ENCODE measurements at regions not wholly inside any gene's neighbourhood (a gene's known extent, or its start where the extent isn't known, plus 50 kb on each side); places are given as distances from the start of the nearest gene placed in this dataset. TPM values are rescaled to one million over a fixed set of nuclear protein-coding genes. Genes with fewer than 3 reads are reported as not detected.

- no peaks in the 10 kb centered on the region for H3K36me3 ChIP-seq (replicated peaks; ENCODE audit: insufficient read depth, low read depth)
- no peaks in the 10 kb centered on the region for H3K4me1 ChIP-seq (ENCODE audit: insufficient read depth)
- no peaks in the 10 kb centered on the region for H3K9me2 ChIP-seq (replicated peaks; ENCODE audit: insufficient read depth)
- TF ChIP-seq EZH2 (IDR thresholded peaks at IDR 0.05; ENCODE audit: borderline replicate concordance): no peak
- DNase-seq (ENCODE audit: low spot score): no peak
- H3K79me2 ChIP-seq: no peaks in the 10 kb centered on the region
- no peak overlapping the region for H2AFZ ChIP-seq
- no peaks in the 10 kb centered on the region for H4K20me1 ChIP-seq (ENCODE audit: insufficient read depth, poor library complexity, severe bottlenecking)
- no peak overlapping the region for H3K4me2 ChIP-seq
- H3K9me3 ChIP-seq (ENCODE audit: low read depth): no peaks in the 10 kb centered on the region
- no peak overlapping the region for H3K4me3 ChIP-seq
- H3K27me3 ChIP-seq: no peaks in the 10 kb centered on the region
- WGBS (ENCODE audit: low lambda C conversion rate, missing lambda C conversion rate): 98% methylated on average over 5 of the region's 6 CpGs
- no peak overlapping the region for H3K27ac ChIP-seq
Measured at GRCh38 chr9:38120961-38121360, 51.9 kb upstream of the SHB start.

DNA sequence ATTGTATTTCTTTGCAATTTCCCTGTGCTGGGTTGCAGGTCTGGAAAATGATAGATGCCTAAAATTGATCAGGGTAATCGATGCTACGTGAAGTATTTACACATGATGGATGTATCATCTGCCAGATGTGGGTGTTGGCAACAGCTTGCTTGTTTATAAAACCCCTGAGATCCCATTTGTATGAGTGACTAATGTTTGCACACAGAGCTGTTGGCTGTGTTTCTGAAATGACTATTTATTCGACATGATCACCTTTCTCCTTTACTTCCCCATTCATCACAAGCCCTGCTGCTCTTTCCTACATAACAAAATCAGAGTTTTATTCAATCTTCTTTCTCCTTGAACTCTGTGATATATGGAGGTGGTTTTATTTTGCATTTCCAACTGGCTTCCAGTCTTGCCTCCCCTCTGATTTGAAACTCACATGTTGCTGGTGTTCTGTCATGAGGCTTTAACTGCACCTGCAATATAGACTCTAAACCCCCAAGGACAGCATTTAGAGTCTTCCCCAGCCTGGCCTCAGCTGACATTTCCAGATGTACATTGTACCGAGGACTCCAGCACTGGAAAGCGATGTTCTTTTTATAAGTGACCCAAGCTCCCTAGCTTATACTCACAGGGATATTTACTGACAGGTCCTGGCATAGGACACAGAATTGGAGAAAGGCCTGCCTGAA is 50.7 kb upstream of the SHB start:
- H3K4me3 ChIP-seq: no peak overlapping the region
- H3K9me3 ChIP-seq (ENCODE audit: low read depth): no peaks in the 10 kb centered on the region
- DNase-seq (ENCODE audit: low spot score): no peak
- H2AFZ ChIP-seq: no peak overlapping the region
- H3K36me3 ChIP-seq (replicated peaks; ENCODE audit: insufficient read depth, low read depth): no peaks in the 10 kb centered on the region
- TF ChIP-seq EZH2phosphoT487 (IDR thresholded peaks at IDR 0.05; ENCODE audit: low read depth, severe bottlenecking, unreplicated experiment) (no peak), EZH2 (IDR thresholded peaks at IDR 0.05; ENCODE audit: borderline replicate concordance) (no peak), CTCF (IDR thresholded peaks at IDR 0.05; ENCODE audit: poor library complexity) (no peak)
- H4K20me1 ChIP-seq (ENCODE audit: insufficient read depth, poor library complexity, severe bottlenecking): no peaks in the 10 kb centered on the region
- H3K79me2 ChIP-seq: no peaks in the 10 kb centered on the region
- no peaks in the 10 kb centered on the region for H3K9me2 ChIP-seq (replicated peaks; ENCODE audit: insufficient read depth)
- H3K27ac ChIP-seq: no peak overlapping the region
- 92% methylated on average over 5 of the region's 5 CpGs for WGBS (ENCODE audit: low lambda C conversion rate, missing lambda C conversion rate)
- no peak overlapping the region for H3K4me2 ChIP-seq
- no peaks in the 10 kb centered on the region for H3K27me3 ChIP-seq
- H3K4me1 ChIP-seq (ENCODE audit: insufficient read depth): no peaks in the 10 kb centered on the region

- Histone ChIP-seq H3K79me2 (no peaks in the 10 kb centered on the region), H3K27ac (no peak overlapping the region), H3K9me2 (replicated peaks; ENCODE audit: insufficient read depth) (no peaks in the 10 kb centered on the region), H3K4me2 (no peak overlapping the region), H4K20me1 (ENCODE audit: insufficient read depth, poor library complexity, severe bottlenecking) (no peaks in the 10 kb centered on the region), H3K4me1 (ENCODE audit: insufficient read depth) (no peaks in the 10 kb centered on the region), H3K4me3 (no peak overlapping the region), H3K27me3 (no peaks in the 10 kb centered on the region), H2AFZ (no peak overlapping the region), H3K36me3 (replicated peaks; ENCODE audit: insufficient read depth, low read depth) (no peaks in the 10 kb centered on the region), H3K9me3 (ENCODE audit: low read depth) (no peaks in the 10 kb centered on the region)
- DNase-seq (ENCODE audit: low spot score): no peak
- 91% methylated on average over 8 of the region's 8 CpGs for WGBS (ENCODE audit: low lambda C conversion rate, missing lambda C conversion rate)
- TF ChIP-seq CTCF (IDR thresholded peaks at IDR 0.05; ENCODE audit: poor library complexity) (no peak), EZH2 (IDR thresholded peaks at IDR 0.05; ENCODE audit: borderline replicate concordance) (no peak), EZH2phosphoT487 (IDR thresholded peaks at IDR 0.05; ENCODE audit: low read depth, severe bottlenecking, unreplicated experiment) (no peak)
Measured at GRCh38 chr9:38118862-38119438, 49.9 kb upstream of the SHB start.

Small RNAs in the stretch of these regions (small RNA-seq; reads per million reads assigned to genes)
- not detected for gene RF00096
